ENCODE measurements at regions not wholly inside any gene's neighbourhood (a gene's known extent, or its start where the extent isn't known, plus 50 kb on each side); places are given as distances from the start of the nearest gene placed in this dataset.

GRCh38 chrX:856566-857290, 226.1 kb downstream of the SHOX start:
- Mint-ChIP-seq H3K4me1 (no peaks in the 10 kb centered on the region), H3K27me3 (ENCODE audit: insufficient read depth, low read depth, poor library complexity) (peaks cover 4% of the 10 kb centered on the region), H3K9me3 (peaks cover 89% of the 10 kb centered on the region), H3K4me3 (no peak overlapping the region), H3K27ac (no peak overlapping the region), H3K36me3 (ENCODE audit: low read depth) (peaks cover 40% of the 10 kb centered on the region)
- Histone ChIP-seq H3K27ac (ENCODE audit: low read depth) (no peak overlapping the region), H3F3A (replicated peaks; ENCODE audit: low read depth) (no peaks in the 10 kb centered on the region), H3K4me3 (no peak overlapping the region), H3K4me1 (ENCODE audit: insufficient read depth) (no peaks in the 10 kb centered on the region), H2AFZ (no peak overlapping the region), H3K4me2 (no peak overlapping the region), H3K79me2 (replicated peaks; ENCODE audit: insufficient read depth) (no peaks in the 10 kb centered on the region), H3K9me2 (ENCODE audit: insufficient read depth) (no peaks in the 10 kb centered on the region), H4K20me1 (replicated peaks; ENCODE audit: insufficient read depth) (no peaks in the 10 kb centered on the region), H3K27me3 (ENCODE audit: insufficient read depth) (no peaks in the 10 kb centered on the region), H3K36me3 (ENCODE audit: insufficient read depth) (no peaks in the 10 kb centered on the region)
- no peak for ATAC-seq
- DNase-seq (ENCODE audit: low spot score): no peak
- TF ChIP-seq JUNB (IDR thresholded peaks at IDR 0.05; ENCODE audit: unreplicated experiment): no peak
- TF ChIP-seq EZH2 (IDR thresholded peaks at IDR 0.05; ENCODE audit: low read depth, unreplicated experiment): no peak
- TF ChIP-seq, protein P1, sequence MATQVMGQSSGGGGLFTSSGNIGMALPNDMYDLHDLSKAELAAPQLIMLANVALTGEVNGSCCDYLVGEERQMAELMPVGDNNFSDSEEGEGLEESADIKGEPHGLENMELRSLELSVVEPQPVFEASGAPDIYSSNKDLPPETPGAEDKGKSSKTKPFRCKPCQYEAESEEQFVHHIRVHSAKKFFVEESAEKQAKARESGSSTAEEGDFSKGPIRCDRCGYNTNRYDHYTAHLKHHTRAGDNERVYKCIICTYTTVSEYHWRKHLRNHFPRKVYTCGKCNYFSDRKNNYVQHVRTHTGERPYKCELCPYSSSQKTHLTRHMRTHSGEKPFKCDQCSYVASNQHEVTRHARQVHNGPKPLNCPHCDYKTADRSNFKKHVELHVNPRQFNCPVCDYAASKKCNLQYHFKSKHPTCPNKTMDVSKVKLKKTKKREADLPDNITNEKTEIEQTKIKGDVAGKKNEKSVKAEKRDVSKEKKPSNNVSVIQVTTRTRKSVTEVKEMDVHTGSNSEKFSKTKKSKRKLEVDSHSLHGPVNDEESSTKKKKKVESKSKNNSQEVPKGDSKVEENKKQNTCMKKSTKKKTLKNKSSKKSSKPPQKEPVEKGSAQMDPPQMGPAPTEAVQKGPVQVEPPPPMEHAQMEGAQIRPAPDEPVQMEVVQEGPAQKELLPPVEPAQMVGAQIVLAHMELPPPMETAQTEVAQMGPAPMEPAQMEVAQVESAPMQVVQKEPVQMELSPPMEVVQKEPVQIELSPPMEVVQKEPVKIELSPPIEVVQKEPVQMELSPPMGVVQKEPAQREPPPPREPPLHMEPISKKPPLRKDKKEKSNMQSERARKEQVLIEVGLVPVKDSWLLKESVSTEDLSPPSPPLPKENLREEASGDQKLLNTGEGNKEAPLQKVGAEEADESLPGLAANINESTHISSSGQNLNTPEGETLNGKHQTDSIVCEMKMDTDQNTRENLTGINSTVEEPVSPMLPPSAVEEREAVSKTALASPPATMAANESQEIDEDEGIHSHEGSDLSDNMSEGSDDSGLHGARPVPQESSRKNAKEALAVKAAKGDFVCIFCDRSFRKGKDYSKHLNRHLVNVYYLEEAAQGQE (IDR thresholded peaks at IDR 0.05; ENCODE audit: unreplicated experiment): no peak
- TF ChIP-seq POLR2AphosphoS5 (IDR thresholded peaks at IDR 0.05; ENCODE audit: low read depth): no peak
- no peak for TF ChIP-seq ZNF331 (CRISPR knock-in tag; IDR thresholded peaks at IDR 0.05; ENCODE audit: low read depth)
- TF ChIP-seq NANOG (IDR thresholded peaks at IDR 0.05; ENCODE audit: borderline replicate concordance): no peak
- no peak for TF ChIP-seq CREB1 (CRISPR knock-in tag; IDR thresholded peaks at IDR 0.05; ENCODE audit: low read depth)
- TF ChIP-seq, protein P2, sequence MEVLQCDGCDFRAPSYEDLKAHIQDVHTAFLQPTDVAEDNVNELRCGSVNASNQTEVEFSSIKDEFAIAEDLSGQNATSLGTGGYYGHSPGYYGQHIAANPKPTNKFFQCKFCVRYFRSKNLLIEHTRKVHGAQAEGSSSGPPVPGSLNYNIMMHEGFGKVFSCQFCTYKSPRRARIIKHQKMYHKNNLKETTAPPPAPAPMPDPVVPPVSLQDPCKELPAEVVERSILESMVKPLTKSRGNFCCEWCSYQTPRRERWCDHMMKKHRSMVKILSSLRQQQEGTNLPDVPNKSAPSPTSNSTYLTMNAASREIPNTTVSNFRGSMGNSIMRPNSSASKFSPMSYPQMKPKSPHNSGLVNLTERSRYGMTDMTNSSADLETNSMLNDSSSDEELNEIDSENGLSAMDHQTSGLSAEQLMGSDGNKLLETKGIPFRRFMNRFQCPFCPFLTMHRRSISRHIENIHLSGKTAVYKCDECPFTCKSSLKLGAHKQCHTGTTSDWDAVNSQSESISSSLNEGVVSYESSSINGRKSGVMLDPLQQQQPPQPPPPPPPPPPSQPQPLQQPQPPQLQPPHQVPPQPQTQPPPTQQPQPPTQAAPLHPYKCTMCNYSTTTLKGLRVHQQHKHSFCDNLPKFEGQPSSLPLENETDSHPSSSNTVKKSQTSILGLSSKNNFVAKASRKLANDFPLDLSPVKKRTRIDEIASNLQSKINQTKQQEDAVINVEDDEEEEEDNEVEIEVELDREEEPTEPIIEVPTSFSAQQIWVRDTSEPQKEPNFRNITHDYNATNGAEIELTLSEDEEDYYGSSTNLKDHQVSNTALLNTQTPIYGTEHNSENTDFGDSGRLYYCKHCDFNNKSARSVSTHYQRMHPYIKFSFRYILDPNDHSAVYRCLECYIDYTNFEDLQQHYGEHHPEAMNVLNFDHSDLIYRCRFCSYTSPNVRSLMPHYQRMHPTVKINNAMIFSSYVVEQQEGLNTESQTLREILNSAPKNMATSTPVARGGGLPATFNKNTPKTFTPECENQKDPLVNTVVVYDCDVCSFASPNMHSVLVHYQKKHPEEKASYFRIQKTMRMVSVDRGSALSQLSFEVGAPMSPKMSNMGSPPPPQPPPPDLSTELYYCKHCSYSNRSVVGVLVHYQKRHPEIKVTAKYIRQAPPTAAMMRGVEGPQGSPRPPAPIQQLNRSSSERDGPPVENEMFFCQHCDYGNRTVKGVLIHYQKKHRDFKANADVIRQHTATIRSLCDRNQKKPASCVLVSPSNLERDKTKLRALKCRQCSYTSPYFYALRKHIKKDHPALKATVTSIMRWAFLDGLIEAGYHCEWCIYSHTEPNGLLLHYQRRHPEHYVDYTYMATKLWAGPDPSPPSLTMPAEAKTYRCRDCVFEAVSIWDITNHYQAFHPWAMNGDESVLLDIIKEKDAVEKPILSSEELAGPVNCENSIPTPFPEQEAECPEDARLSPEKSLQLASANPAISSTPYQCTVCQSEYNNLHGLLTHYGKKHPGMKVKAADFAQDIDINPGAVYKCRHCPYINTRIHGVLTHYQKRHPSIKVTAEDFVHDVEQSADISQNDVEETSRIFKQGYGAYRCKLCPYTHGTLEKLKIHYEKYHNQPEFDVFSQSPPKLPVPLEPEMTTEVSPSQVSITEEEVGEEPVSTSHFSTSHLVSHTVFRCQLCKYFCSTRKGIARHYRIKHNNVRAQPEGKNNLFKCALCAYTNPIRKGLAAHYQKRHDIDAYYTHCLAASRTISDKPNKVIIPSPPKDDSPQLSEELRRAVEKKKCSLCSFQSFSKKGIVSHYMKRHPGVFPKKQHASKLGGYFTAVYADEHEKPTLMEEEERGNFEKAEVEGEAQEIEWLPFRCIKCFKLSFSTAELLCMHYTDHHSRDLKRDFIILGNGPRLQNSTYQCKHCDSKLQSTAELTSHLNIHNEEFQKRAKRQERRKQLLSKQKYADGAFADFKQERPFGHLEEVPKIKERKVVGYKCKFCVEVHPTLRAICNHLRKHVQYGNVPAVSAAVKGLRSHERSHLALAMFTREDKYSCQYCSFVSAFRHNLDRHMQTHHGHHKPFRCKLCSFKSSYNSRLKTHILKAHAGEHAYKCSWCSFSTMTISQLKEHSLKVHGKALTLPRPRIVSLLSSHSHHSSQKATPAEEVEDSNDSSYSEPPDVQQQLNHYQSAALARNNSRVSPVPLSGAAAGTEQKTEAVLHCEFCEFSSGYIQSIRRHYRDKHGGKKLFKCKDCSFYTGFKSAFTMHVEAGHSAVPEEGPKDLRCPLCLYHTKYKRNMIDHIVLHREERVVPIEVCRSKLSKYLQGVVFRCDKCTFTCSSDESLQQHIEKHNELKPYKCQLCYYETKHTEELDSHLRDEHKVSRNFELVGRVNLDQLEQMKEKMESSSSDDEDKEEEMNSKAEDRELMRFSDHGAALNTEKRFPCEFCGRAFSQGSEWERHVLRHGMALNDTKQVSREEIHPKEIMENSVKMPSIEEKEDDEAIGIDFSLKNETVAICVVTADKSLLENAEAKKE (CRISPR knock-in tag; IDR thresholded peaks at IDR 0.05): no peak
- TF ChIP-seq EZH2phosphoT487 (IDR thresholded peaks at IDR 0.05; ENCODE audit: unreplicated experiment): no peak
- no peak for TF ChIP-seq STAT1 (IDR thresholded peaks at IDR 0.05; ENCODE audit: unreplicated experiment)
- TF ChIP-seq, protein P3, sequence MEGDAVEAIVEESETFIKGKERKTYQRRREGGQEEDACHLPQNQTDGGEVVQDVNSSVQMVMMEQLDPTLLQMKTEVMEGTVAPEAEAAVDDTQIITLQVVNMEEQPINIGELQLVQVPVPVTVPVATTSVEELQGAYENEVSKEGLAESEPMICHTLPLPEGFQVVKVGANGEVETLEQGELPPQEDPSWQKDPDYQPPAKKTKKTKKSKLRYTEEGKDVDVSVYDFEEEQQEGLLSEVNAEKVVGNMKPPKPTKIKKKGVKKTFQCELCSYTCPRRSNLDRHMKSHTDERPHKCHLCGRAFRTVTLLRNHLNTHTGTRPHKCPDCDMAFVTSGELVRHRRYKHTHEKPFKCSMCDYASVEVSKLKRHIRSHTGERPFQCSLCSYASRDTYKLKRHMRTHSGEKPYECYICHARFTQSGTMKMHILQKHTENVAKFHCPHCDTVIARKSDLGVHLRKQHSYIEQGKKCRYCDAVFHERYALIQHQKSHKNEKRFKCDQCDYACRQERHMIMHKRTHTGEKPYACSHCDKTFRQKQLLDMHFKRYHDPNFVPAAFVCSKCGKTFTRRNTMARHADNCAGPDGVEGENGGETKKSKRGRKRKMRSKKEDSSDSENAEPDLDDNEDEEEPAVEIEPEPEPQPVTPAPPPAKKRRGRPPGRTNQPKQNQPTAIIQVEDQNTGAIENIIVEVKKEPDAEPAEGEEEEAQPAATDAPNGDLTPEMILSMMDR (conservative IDR thresholded peaks at IDR 0.05; ENCODE audit: low read depth in 2 of 2): no peak
- no peak for TF ChIP-seq ZNF114 (CRISPR knock-in tag; IDR thresholded peaks at IDR 0.05)
- TF ChIP-seq, protein P4, sequence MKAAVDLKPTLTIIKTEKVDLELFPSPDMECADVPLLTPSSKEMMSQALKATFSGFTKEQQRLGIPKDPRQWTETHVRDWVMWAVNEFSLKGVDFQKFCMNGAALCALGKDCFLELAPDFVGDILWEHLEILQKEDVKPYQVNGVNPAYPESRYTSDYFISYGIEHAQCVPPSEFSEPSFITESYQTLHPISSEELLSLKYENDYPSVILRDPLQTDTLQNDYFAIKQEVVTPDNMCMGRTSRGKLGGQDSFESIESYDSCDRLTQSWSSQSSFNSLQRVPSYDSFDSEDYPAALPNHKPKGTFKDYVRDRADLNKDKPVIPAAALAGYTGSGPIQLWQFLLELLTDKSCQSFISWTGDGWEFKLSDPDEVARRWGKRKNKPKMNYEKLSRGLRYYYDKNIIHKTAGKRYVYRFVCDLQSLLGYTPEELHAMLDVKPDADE (IDR thresholded peaks at IDR 0.05): no peak

Data from GM23338 (cell line).